ENCODE measurements at regions not wholly inside any gene's neighbourhood (a gene's known extent, or its start where the extent isn't known, plus 50 kb on each side); places are given as distances from the start of the nearest gene placed in this dataset.

- TF ChIP-seq POLR2AphosphoS5 (IDR thresholded peaks at IDR 0.05) (no peak), CTCF (IDR thresholded peaks at IDR 0.05) (no peak), EP300 (IDR thresholded peaks at IDR 0.05) (no peak), POLR2A (IDR thresholded peaks at IDR 0.05) (no peak)
- Histone ChIP-seq H3K4me1 (no peaks in the 10 kb centered on the region), H3K27me3 (no peaks in the 10 kb centered on the region), H3K36me3 (no peaks in the 10 kb centered on the region), H3K4me3 (no peak overlapping the region), H3K27ac (no peak overlapping the region), H3K9me3 (no peaks in the 10 kb centered on the region)
- intact Hi-C loops (cut with DNase I): no loop called here
- no peak for DNase-seq
- WGBS, 2 donors: 86 to 94% methylated on average over 7 of the region's 7 CpGs
Observed at GRCh38 chr4:123956204-123956603, 559.6 kb downstream of the SPRY1 start.

- TF ChIP-seq POLR2A (IDR thresholded peaks at IDR 0.05) (no peak), POLR2AphosphoS5 (IDR thresholded peaks at IDR 0.05) (no peak), CTCF (IDR thresholded peaks at IDR 0.05) (no peak), EP300 (IDR thresholded peaks at IDR 0.05) (no peak)
- DNase-seq: no peak
- intact Hi-C loops (cut with DNase I): no loop called here
- Histone ChIP-seq H3K27me3 (no peaks in the 10 kb centered on the region), H3K4me3 (no peak overlapping the region), H3K27ac (no peak overlapping the region), H3K36me3 (no peaks in the 10 kb centered on the region), H3K4me1 (no peaks in the 10 kb centered on the region), H3K9me3 (no peaks in the 10 kb centered on the region)
- 78 to 80% methylated on average over 4 of the region's 4 CpGs for WGBS, 2 donors
Observed at GRCh38 chr4:123966990-123967769, 570.6 kb downstream of the SPRY1 start.

GRCh38 chr4:123972031-123972430 is 575.4 kb downstream of the SPRY1 start:
- no peak for DNase-seq
- H3K9me3 ChIP-seq: no peaks in the 10 kb centered on the region
- no peak overlapping the region for H3K27ac ChIP-seq
- H3K36me3 ChIP-seq: no peaks in the 10 kb centered on the region
- no peak overlapping the region for H3K4me3 ChIP-seq
- 95 to 97% methylated on average over 1 of the region's 1 CpG for WGBS, 2 donors
- no peak for TF ChIP-seq POLR2A (IDR thresholded peaks at IDR 0.05)
- no peak for TF ChIP-seq CTCF (IDR thresholded peaks at IDR 0.05)
- no peak for TF ChIP-seq POLR2AphosphoS5 (IDR thresholded peaks at IDR 0.05)
- no peak for TF ChIP-seq EP300 (IDR thresholded peaks at IDR 0.05)
- intact Hi-C loops (cut with DNase I): no loop called here
- H3K27me3 ChIP-seq: no peaks in the 10 kb centered on the region
- no peaks in the 10 kb centered on the region for H3K4me1 ChIP-seq

GRCh38 chr4:123974386-123975149 is 578.0 kb downstream of the SPRY1 start:
- TF ChIP-seq POLR2AphosphoS5 (IDR thresholded peaks at IDR 0.05): no peak
- no peak for TF ChIP-seq POLR2A (IDR thresholded peaks at IDR 0.05)
- TF ChIP-seq CTCF (IDR thresholded peaks at IDR 0.05): no peak
- TF ChIP-seq EP300 (IDR thresholded peaks at IDR 0.05): no peak
- Histone ChIP-seq H3K4me1 (no peaks in the 10 kb centered on the region), H3K27me3 (no peaks in the 10 kb centered on the region), H3K36me3 (no peaks in the 10 kb centered on the region), H3K27ac (no peak overlapping the region), H3K4me3 (no peak overlapping the region), H3K9me3 (peaks cover 0 to 5% (median 0%) of the 10 kb centered on the region in 4 donors)
- intact Hi-C loops (cut with DNase I): no loop called here
- DNase-seq: no peak
- WGBS, 2 donors: 70 to 84% methylated on average over 2 of the region's 2 CpGs

All from sigmoid colon (tissue), 6 donors.